H54 (cell line): ENCODE measurements at regions not wholly inside any gene's neighbourhood (a gene's known extent, or its start where the extent isn't known, plus 50 kb on each side); places are given as distances from the start of the nearest gene placed in this dataset.

Source experiments
- DNase-seq: peaks from one replicate; pipeline ENCODE4 v3.0.0; 2011; ENCODE audit warnings: low spot score, mixed read lengths; ENCODE audit not compliant: insufficient read length
- FAIRE-seq: peaks from 3 replicates; lab custom pipeline; 2011; peaks lifted over from hg19 to GRCh38; lab: Jason Lieb, UNC
- POLR2A ChIP-seq: IDR thresholded peaks from 2 replicates; pipeline ENCODE4 v1.6.1; 2011; ENCODE audit warnings: low read depth, mild to moderate bottlenecking, low read length

GRCh38 chr2:234621120-234621519 lies 124.2 kb upstream of the ARL4C start:
- no peak for TF ChIP-seq POLR2A
- DNase-seq (no peak), FAIRE-seq (no peak)

GRCh38 chr2:234620018-234620417 lies 123.1 kb upstream of the ARL4C start:
- no peak for TF ChIP-seq POLR2A
- DNase-seq = no peak
- no peak for FAIRE-seq

GRCh38 chr2:234615643-234616356 lies 118.9 kb upstream of the ARL4C start:
- TF ChIP-seq POLR2A = no peak
- no peak for DNase-seq
- FAIRE-seq = no peak

- FAIRE-seq = no peak
- TF ChIP-seq POLR2A = no peak
- no peak for DNase-seq
Measured at GRCh38 chr2:234611209-234611608, 114.3 kb upstream of the ARL4C start.

GRCh38 chr2:234608946-234609345 lies 112.1 kb upstream of the ARL4C start:
- DNase-seq = no peak
- no peak for TF ChIP-seq POLR2A
- FAIRE-seq = no peak

GRCh38 chr2:234607691-234608090 lies 110.8 kb upstream of the ARL4C start:
- no peak for TF ChIP-seq POLR2A
- no peak for FAIRE-seq
- no peak for DNase-seq

- FAIRE-seq (no peak), DNase-seq (no peak)
- no peak for TF ChIP-seq POLR2A
Measured at GRCh38 chr2:234606896-234607295, 110.0 kb upstream of the ARL4C start.

- FAIRE-seq (no peak), DNase-seq (no peak)
- no peak for TF ChIP-seq POLR2A
Measured at GRCh38 chr2:234603619-234604018, 106.7 kb upstream of the ARL4C start.

GRCh38 chr2:234601213-234601612 lies 104.3 kb upstream of the ARL4C start:
- no peak for TF ChIP-seq POLR2A
- FAIRE-seq (no peak), DNase-seq (no peak)

- FAIRE-seq (no peak), DNase-seq (no peak)
- TF ChIP-seq POLR2A = no peak
Measured at GRCh38 chr2:234597576-234597861, 100.6 kb upstream of the ARL4C start.

GRCh38 chr2:234596696-234597575 lies 100.1 kb upstream of the ARL4C start:
- TF ChIP-seq POLR2A = no peak
- FAIRE-seq (no peak), DNase-seq (no peak)

- FAIRE-seq (no peak), DNase-seq (no peak)
- TF ChIP-seq POLR2A = no peak
Measured at GRCh38 chr2:234595829-234596228, 98.9 kb upstream of the ARL4C start.

GRCh38 chr2:234594715-234595114 lies 97.8 kb upstream of the ARL4C start:
- TF ChIP-seq POLR2A = no peak
- FAIRE-seq (no peak), DNase-seq (no peak)

GRCh38 chr2:234593636-234594035 lies 96.8 kb upstream of the ARL4C start:
- no peak for TF ChIP-seq POLR2A
- DNase-seq (no peak), FAIRE-seq (no peak)

- FAIRE-seq = no peak
- TF ChIP-seq POLR2A = no peak
Measured at GRCh38 chr2:234592541-234592940, 95.7 kb upstream of the ARL4C start.

More at GRCh38 chr2:234592541-234592940, 95.7 kb upstream of the ARL4C start:
- no peak for DNase-seq
